ENCODE measurements at regions not wholly inside any gene's neighbourhood (a gene's known extent, or its start where the extent isn't known, plus 50 kb on each side); places are given as distances from the start of the nearest gene placed in this dataset.

DNA sequence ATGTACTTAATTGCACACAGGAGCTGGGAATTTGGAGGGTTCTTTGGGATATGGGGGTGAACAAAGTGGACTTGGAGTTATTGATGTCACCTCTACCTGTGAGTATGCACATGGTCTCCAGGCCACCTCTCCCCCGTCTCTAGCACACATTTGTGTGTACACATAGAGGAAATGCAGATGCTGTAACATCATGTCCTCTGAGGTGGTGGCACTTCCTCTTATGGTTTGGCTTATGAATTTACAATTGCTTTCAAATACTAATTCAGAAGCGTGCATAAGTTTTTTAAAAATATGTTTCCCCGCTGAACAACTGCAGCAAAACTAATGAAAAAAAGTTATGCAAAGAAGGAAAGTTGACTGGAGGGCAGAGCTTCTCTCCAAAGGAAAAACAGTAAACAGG, 152.0 kb upstream of the TENM4 start:
- Mint-ChIP-seq H3K27me3 (no peaks in the 10 kb centered on the region), H3K4me3 (no peak overlapping the region), H3K36me3 (ENCODE audit: low read depth) (no peaks in the 10 kb centered on the region), H3K9me3 (peaks cover 4% of the 10 kb centered on the region), H3K4me1 (ENCODE audit: low read depth) (no peaks in the 10 kb centered on the region), H3K27ac (no peak overlapping the region)
- TF ChIP-seq, protein P1, sequence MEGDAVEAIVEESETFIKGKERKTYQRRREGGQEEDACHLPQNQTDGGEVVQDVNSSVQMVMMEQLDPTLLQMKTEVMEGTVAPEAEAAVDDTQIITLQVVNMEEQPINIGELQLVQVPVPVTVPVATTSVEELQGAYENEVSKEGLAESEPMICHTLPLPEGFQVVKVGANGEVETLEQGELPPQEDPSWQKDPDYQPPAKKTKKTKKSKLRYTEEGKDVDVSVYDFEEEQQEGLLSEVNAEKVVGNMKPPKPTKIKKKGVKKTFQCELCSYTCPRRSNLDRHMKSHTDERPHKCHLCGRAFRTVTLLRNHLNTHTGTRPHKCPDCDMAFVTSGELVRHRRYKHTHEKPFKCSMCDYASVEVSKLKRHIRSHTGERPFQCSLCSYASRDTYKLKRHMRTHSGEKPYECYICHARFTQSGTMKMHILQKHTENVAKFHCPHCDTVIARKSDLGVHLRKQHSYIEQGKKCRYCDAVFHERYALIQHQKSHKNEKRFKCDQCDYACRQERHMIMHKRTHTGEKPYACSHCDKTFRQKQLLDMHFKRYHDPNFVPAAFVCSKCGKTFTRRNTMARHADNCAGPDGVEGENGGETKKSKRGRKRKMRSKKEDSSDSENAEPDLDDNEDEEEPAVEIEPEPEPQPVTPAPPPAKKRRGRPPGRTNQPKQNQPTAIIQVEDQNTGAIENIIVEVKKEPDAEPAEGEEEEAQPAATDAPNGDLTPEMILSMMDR (IDR thresholded peaks at IDR 0.05): no peak
- no peak for ATAC-seq
- intact Hi-C loops (cut with micrococcal nuclease): no loop called here
- CTCF ChIA-PET: no interaction called here
- no peak for DNase-seq
- POLR2A ChIA-PET: no interaction called here

DNA sequence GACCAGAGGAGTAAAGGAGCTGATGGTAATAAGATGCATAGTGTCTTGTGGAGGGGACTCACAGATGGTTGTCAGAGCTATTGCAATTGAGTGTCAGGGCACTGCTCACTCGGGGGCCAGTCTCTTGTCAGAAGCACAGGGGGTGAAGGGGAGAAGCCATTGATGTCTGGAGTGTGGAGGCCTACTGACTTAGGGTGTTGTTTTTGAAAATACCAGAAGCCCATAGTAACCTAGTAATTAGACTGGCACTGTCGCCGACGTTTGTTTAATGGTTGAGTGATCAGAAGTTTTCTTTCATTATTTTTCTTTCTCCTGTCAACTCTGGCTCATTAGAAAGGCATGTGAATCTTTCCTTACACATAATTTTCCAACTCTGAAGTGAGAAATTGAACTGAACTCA, 151.6 kb upstream of the TENM4 start:
- TF ChIP-seq, protein P1 (IDR thresholded peaks at IDR 0.05): no peak
- Mint-ChIP-seq H3K27me3 (no peaks in the 10 kb centered on the region), H3K4me3 (no peak overlapping the region), H3K4me1 (ENCODE audit: low read depth) (no peaks in the 10 kb centered on the region), H3K36me3 (ENCODE audit: low read depth) (no peaks in the 10 kb centered on the region), H3K9me3 (peaks cover 4% of the 10 kb centered on the region), H3K27ac (no peak overlapping the region)
- CTCF ChIA-PET: no interaction called here
- POLR2A ChIA-PET: no interaction called here
- ATAC-seq: no peak
- no peak for DNase-seq
- intact Hi-C loops (cut with micrococcal nuclease): no loop called here

DNA sequence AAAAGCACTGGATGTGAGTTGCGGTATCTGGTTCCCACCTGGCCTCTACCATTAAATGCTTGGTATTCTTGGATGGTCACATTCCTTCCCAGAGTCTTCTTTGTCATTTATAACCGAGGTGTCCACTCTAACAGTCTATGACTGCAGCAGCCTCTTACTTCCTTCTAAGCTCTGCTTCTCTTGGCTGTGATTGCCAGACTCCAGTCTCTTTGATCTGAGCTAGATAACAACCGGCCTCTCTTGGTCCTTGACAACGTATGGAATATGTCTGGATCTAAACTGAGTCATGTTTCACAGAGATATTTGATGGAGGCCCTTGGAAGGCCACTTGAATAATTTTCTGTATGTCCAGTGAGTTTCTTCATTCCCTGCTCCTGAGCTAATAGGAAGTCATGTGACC, 141.6 kb upstream of the TENM4 start:
- intact Hi-C loops (cut with micrococcal nuclease): no loop called here
- ChIA-PET POLR2A (no interaction called here), CTCF (no interaction called here)
- no peak for ATAC-seq
- Mint-ChIP-seq H3K4me3 (no peak overlapping the region), H3K4me1 (ENCODE audit: low read depth) (no peaks in the 10 kb centered on the region), H3K27me3 (no peaks in the 10 kb centered on the region), H3K36me3 (ENCODE audit: low read depth) (no peaks in the 10 kb centered on the region), H3K9me3 (peaks cover 3% of the 10 kb centered on the region), H3K27ac (no peak overlapping the region)
- TF ChIP-seq, protein P1 (IDR thresholded peaks at IDR 0.05): no peak
- no peak for DNase-seq

DNA sequence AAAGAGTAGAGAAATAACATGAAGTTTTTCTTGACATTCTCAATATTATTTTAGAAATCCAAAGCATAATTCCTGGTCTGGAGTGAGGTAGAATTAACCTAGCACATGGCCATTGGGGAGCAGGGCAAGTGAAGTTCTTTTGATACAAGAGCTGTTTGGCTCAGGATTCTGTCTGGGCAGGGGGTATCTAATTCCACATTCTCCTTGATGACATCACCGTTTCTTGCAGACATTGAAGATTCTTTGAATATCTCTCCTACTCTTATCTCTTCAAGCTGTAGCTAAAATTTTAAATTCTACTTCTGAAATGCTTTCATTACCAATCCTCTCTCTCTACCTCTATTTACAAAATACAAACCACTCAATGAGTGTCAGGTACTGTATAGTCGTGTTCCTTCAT, 138.2 kb upstream of the TENM4 start:
- DNase-seq: no peak
- no peaks in the 10 kb centered on the region for H3K4me1 Mint-ChIP-seq (ENCODE audit: low read depth)
- no peak overlapping the region for H3K27ac Mint-ChIP-seq
- no peak for ATAC-seq
- POLR2A ChIA-PET: no interaction called here
- CTCF ChIA-PET: interaction anchor here (1.1 kb wide), 1 partner anchor 178 kb away, joined by 3 read pairs; no protein-coding TSS in a partner anchor
- no peaks in the 10 kb centered on the region for H3K9me3 Mint-ChIP-seq
- no peak overlapping the region for H3K4me3 Mint-ChIP-seq
- intact Hi-C loops (cut with micrococcal nuclease): no loop called here
- no peaks in the 10 kb centered on the region for H3K36me3 Mint-ChIP-seq (ENCODE audit: low read depth)
- no peaks in the 10 kb centered on the region for H3K27me3 Mint-ChIP-seq
- TF ChIP-seq, protein P1 (IDR thresholded peaks at IDR 0.05): no peak

DNA sequence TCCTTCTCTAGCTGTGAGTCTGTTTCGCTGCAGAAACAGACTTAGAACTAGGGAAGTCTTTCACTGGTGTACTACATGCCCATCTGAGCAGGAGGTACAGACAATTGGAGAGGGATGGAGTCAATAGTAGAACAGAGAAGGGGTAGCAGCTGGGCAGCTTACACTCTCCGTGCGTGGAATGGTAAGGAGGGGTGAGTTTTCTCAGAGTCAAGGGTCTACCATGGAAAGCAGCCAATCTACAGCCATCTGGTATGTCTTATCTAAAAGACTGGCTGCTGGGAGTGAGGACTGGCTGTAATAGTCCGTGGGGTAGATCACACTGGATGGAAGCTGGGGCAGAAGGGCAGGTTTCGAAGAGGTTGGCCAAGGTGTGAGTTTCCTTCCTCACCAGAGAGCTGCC, 137.3 kb upstream of the TENM4 start:
- ChIA-PET CTCF (interaction anchor here (1.1 kb wide), 1 partner anchor 177 kb away, joined by 3 read pairs; no protein-coding TSS in a partner anchor), POLR2A (no interaction called here)
- ATAC-seq: no peak
- intact Hi-C loops (cut with micrococcal nuclease): no loop called here
- Mint-ChIP-seq H3K4me3 (no peak overlapping the region), H3K4me1 (ENCODE audit: low read depth) (no peaks in the 10 kb centered on the region), H3K27ac (no peak overlapping the region), H3K9me3 (no peaks in the 10 kb centered on the region), H3K27me3 (no peaks in the 10 kb centered on the region), H3K36me3 (ENCODE audit: low read depth) (no peaks in the 10 kb centered on the region)
- TF ChIP-seq, protein P1 (IDR thresholded peaks at IDR 0.05): no peak
- no peak for DNase-seq
